ENCODE measurements at regions not wholly inside any gene's neighbourhood (a gene's known extent, or its start where the extent isn't known, plus 50 kb on each side); places are given as distances from the start of the nearest gene placed in this dataset.

DNA sequence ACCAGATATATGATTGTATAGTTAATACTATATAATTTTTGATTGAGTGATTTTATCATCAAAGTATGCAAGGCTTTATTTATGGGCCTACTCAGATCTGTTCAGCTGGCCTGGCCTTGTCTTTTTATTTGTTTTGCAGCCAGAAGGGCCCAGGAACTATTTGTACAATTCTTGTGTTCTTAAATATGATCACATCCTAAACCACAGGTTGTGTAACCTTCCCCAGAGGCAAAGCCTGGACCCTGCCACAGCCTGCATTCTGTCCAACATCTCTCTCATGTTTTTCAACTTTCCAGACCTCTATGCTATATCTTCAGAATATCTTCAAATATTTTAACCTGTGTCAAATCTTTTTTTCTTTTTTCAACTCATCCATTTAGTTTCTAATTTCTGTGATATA lies 410.4 kb upstream of the MON1B start:
- TF ChIP-seq, protein P1, sequence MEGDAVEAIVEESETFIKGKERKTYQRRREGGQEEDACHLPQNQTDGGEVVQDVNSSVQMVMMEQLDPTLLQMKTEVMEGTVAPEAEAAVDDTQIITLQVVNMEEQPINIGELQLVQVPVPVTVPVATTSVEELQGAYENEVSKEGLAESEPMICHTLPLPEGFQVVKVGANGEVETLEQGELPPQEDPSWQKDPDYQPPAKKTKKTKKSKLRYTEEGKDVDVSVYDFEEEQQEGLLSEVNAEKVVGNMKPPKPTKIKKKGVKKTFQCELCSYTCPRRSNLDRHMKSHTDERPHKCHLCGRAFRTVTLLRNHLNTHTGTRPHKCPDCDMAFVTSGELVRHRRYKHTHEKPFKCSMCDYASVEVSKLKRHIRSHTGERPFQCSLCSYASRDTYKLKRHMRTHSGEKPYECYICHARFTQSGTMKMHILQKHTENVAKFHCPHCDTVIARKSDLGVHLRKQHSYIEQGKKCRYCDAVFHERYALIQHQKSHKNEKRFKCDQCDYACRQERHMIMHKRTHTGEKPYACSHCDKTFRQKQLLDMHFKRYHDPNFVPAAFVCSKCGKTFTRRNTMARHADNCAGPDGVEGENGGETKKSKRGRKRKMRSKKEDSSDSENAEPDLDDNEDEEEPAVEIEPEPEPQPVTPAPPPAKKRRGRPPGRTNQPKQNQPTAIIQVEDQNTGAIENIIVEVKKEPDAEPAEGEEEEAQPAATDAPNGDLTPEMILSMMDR (IDR thresholded peaks at IDR 0.05; ENCODE audit: extremely low read depth, missing control alignments): no peak
- no peak for DNase-seq (ENCODE audit: low spot score)

- TF ChIP-seq, protein P1 (IDR thresholded peaks at IDR 0.05; ENCODE audit: extremely low read depth, missing control alignments): no peak
- DNase-seq (ENCODE audit: low spot score): no peak
Observed at GRCh38 chr16:76784530-76784929, 406.5 kb upstream of the MON1B start.

DNA sequence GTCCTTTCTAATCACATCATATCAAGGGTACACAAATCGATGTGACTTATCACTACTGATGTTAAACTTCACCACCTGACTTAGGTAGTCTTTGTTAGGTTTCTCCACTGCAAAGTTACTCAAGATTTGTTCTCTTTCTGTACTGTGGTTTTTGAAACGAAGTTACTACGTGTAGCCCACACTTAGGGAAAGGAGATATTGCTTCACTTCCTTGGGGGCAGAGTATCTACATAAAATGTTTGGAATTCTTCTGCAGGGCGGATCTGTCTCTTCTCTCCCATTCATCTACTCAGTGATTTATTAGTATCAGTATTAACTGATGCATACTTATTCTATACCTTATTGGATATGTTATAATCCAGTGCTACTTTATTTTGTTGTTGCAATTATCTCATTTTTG lies 403.6 kb upstream of the MON1B start:
- TF ChIP-seq, protein P1 (IDR thresholded peaks at IDR 0.05; ENCODE audit: extremely low read depth, missing control alignments): no peak
- no peak for DNase-seq (ENCODE audit: low spot score)

- no peak for DNase-seq (ENCODE audit: low spot score)
- TF ChIP-seq, protein P1 (IDR thresholded peaks at IDR 0.05; ENCODE audit: extremely low read depth, missing control alignments): no peak
Observed at GRCh38 chr16:76791151-76791550, 399.8 kb upstream of the MON1B start.

DNA sequence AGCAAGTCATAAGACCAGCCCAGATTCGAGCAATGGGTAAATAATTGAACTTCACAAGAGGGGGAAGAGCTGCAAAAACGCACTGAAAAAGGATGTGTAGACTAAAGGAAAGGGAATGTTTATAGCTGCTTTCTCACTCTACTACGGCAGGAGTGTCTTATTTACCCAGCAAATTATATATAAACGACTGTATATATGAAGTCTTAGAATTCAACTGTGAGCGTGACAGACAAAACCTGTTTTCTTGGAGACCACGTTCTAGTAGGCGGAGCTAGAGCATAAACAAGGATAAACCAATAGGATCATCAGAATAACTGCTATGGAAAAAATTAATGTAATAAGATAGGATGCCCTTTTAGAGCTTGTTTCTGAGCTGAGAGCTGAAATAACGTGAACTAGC lies 394.6 kb upstream of the MON1B start:
- DNase-seq (ENCODE audit: low spot score): no peak
- TF ChIP-seq, protein P1 (IDR thresholded peaks at IDR 0.05; ENCODE audit: extremely low read depth, missing control alignments): no peak

DNA sequence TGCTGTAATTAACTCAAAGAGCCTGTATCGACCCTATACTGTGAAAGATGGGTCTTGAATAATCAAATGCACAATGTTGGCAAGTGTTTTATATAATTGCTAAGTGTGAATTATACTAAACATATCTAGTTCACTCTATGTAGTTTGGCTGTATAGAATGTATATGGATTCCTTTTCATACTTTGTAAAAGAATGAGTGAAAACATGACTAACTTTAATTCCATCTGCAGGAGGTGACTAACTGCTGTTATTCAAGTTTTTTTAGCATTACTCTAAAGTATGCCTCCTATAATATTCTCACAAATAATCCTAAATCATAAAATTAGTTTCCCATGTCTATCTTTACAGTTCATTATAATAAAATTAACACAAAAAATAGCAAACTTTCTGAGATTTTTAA lies 394.0 kb upstream of the MON1B start:
- TF ChIP-seq, protein P1 (IDR thresholded peaks at IDR 0.05; ENCODE audit: extremely low read depth, missing control alignments): no peak
- DNase-seq (ENCODE audit: low spot score): no peak

DNA sequence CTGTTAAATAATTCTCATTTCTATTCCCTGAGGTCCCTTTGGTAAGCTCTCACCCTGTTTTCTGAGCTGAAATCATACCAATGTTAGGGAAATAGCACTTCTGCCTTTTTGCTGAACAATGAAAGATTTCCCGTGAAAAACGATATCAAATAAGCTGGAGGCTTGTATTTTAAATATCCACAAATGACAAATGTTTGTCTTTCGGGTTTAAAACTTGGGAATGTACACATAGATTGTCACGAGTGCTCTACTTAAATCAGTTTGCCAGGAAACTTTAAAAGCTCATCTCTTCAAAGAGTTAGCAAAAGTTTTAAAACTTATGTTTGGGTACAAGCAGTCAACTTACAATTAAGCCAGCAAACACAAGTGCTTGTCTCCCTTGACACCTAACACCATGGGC lies 393.5 kb upstream of the MON1B start:
- TF ChIP-seq, protein P1 (IDR thresholded peaks at IDR 0.05; ENCODE audit: extremely low read depth, missing control alignments): no peak
- DNase-seq (ENCODE audit: low spot score): no peak
